Mesodermal cell (in vitro differentiated cells): ENCODE measurements at regions not wholly inside any gene's neighbourhood (a gene's known extent, or its start where the extent isn't known, plus 50 kb on each side); places are given as distances from the start of the nearest gene placed in this dataset.

Source experiments
- H3K27ac ChIP-seq: 2 replicates; pipeline ENCODE4 v1.7.0; 2013; ENCODE audit warnings: mild to moderate bottlenecking, low read depth, low read length, moderate library complexity; ENCODE audit not compliant: severe bottlenecking
- H3K36me3 ChIP-seq: 2 replicates; pipeline ENCODE4 v1.7.1; 2013; ENCODE audit warnings: mild to moderate bottlenecking, low read length, moderate library complexity; ENCODE audit not compliant: control insufficient read depth, insufficient read depth
- H3K4me1 ChIP-seq: one replicate; pipeline ENCODE4 v1.7.1; 2013; ENCODE audit warnings: mild to moderate bottlenecking, low read length; ENCODE audit not compliant: insufficient read depth, control insufficient read depth, poor library complexity, severe bottlenecking
- H3K4me3 ChIP-seq: 2 replicates; pipeline ENCODE4 v1.7.0; 2013; ENCODE audit warnings: low read length, control low read depth, mild to moderate bottlenecking; ENCODE audit not compliant: insufficient read depth, poor library complexity, severe bottlenecking; ENCODE audit errors: extremely low read depth
- H3K9me3 ChIP-seq: 2 replicates; pipeline ENCODE4 v1.7.1; 2013; ENCODE audit warnings: mild to moderate bottlenecking, low read length, moderate library complexity; ENCODE audit not compliant: control insufficient read depth
- whole genome bisulfite sequencing, 2 experiments: methylation state at CpG; one replicate each; pipeline ENCODE4 v1.1.5; 2013; ENCODE audit warnings: missing lambda C conversion rate in 2 of 2; ENCODE audit not compliant: insufficient coverage in 2 of 2; 5-methylcytosine and 5-hydroxymethylcytosine counted together

DNA sequence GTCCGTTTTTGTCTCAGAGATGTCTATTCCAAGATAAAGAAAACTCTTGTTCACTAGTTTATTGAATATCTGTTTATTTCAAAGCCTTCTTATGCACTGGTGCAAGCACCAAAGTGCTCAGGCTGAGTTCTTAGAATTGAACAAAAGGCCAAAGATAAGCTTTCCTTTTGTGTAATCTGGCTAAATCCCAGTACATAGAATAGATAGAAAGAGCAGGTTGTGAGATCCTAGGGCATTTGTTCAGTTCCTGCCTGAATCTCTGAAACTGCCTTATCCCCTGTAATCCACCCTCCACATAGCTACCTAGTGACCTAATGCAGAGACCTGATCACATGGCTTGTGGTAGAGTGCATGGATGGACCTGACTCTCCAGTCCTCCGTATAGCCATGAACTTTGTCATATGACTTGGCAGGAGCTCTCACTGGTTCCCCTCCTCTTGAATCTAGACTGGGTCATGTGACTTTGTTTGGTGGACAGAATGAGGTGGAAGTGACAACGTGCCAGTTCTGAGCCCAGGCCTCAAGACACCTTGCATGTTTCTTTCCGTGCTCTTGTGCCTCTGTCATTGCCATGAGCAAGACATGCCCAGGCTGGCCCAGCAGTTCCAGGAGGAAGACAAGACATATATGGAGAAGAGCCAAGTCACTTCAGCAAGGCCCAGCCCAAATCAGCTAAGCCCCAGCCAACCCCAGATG lies 139.3 kb upstream of the SHB start:
- H3K36me3 ChIP-seq = no peaks in the 10 kb centered on the region
- no peaks in the 10 kb centered on the region for H3K9me3 ChIP-seq
- WGBS, 2 experiments = 83 to 100% methylated on average over 1 to 4 of the region's 4 CpGs
- H3K4me3 ChIP-seq = no peak overlapping the region
- H3K4me1 ChIP-seq = no peaks in the 10 kb centered on the region
- H3K27ac ChIP-seq = no peak overlapping the region

GRCh38 chr9:38207247-38207778 lies 138.3 kb upstream of the SHB start:
- 44 to 50% methylated on average over 2 of the region's 3 CpGs for WGBS, 2 experiments
- H3K27ac ChIP-seq = no peak overlapping the region
- H3K4me3 ChIP-seq = no peak overlapping the region
- no peaks in the 10 kb centered on the region for H3K4me1 ChIP-seq
- no peaks in the 10 kb centered on the region for H3K9me3 ChIP-seq
- H3K36me3 ChIP-seq = no peaks in the 10 kb centered on the region

DNA sequence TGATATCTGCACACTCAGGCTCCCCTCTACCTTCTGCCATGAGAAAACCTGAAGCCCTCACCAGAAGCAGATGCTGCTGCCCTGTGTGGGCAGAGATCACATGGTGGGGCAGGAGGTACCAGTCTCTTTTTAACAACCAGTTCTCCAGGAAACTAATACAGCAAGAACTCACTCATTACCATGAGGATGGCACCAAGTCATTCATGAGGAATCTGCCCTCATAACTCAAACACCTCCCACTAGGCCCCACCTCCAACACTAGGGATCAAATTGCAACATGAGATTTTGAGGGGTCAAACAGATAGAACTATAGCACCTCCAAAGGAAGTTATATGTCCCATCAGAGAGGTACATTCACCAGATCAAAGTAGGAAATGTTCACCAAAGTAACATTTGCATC lies 136.3 kb upstream of the SHB start:
- Histone ChIP-seq H3K27ac (no peak overlapping the region), H3K9me3 (no peaks in the 10 kb centered on the region), H3K4me1 (no peaks in the 10 kb centered on the region), H3K36me3 (no peaks in the 10 kb centered on the region), H3K4me3 (no peak overlapping the region)

GRCh38 chr9:38202336-38202938 lies 133.4 kb upstream of the SHB start:
- Histone ChIP-seq H3K27ac (no peak overlapping the region), H3K4me1 (no peaks in the 10 kb centered on the region), H3K4me3 (no peak overlapping the region), H3K9me3 (no peaks in the 10 kb centered on the region), H3K36me3 (no peaks in the 10 kb centered on the region)
- WGBS, 2 experiments = 33 to 53% methylated on average over 3 to 4 of the region's 7 CpGs

DNA sequence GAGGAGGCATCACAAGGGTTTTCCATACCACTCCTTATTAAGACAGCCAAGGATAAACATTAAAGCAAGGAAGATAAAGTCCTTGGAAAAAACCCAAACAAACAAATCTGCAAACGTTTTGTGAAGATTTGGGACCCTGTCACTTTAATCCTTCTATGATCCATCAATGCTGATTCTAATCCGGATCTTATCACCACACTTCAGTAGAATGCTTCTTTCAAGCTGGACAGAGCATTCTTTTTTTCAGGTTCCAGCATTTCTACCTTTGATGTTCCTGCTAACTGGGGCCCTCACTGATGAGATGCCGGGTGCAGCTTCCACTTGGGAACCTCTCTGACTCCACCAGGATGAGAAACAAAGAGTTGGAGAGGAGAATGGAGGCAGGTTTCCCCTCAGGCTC lies 132.8 kb upstream of the SHB start:
- Histone ChIP-seq H3K4me1 (no peaks in the 10 kb centered on the region), H3K27ac (no peak overlapping the region), H3K4me3 (no peak overlapping the region), H3K36me3 (no peaks in the 10 kb centered on the region), H3K9me3 (no peaks in the 10 kb centered on the region)
- WGBS, 2 experiments = 65 to 72% methylated on average over 2 to 3 of the region's 3 CpGs

DNA sequence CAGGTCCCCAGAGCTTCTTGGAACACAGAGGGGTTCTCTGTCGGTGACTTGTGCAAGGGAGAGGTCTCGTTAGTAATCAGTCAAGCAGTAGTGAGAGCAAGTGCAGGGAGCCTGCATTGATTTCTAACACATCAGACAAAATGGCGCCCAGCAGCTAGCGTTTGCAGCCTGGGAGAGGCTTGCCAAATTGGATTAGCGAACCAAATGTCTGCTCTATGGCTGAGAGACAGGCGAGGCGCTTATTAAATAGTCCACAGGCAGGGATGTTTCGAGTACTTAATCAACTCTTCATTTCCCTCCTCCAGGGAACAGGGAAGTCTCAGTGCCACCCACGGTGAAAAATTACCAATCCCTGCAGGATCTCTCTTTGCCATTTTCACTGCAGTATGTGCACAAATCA lies 131.4 kb upstream of the SHB start:
- H3K4me1 ChIP-seq = no peaks in the 10 kb centered on the region
- no peaks in the 10 kb centered on the region for H3K36me3 ChIP-seq
- H3K4me3 ChIP-seq = no peak overlapping the region
- no peak overlapping the region for H3K27ac ChIP-seq
- 80 to 85% methylated on average over 7 to 8 of the region's 9 CpGs for WGBS, 2 experiments
- H3K9me3 ChIP-seq = no peaks in the 10 kb centered on the region

GRCh38 chr9:38198140-38198539 lies 129.1 kb upstream of the SHB start:
- no peaks in the 10 kb centered on the region for H3K36me3 ChIP-seq
- H3K4me1 ChIP-seq = no peaks in the 10 kb centered on the region
- 89 to 93% methylated on average over 6 of the region's 6 CpGs for WGBS, 2 experiments
- H3K27ac ChIP-seq = no peak overlapping the region
- H3K4me3 ChIP-seq = no peak overlapping the region
- H3K9me3 ChIP-seq = no peaks in the 10 kb centered on the region

DNA sequence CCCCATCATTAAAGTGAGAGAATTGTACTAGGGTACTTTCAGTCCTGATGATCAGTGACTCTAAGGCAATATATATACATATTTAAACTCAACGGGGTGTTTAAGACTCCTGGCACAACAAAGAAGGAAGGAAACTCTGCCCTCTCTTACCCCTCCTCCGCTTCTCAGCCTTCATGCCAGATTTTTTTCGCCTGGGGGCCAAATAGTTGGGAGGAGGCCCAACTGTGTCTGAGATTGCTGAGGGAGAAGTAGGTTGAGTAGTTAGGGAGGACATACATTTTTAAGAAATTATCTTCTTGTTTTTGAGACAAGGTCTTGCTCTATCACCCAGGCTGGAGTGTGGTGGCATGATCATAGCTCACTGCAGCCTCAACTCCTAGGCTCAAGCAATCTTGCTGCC lies 127.7 kb upstream of the SHB start:
- whole genome bisulfite sequencing, 2 experiments = no CpG with 5 or more reads among the region's 3 CpGs
- H3K4me3 ChIP-seq = no peak overlapping the region
- H3K36me3 ChIP-seq = no peaks in the 10 kb centered on the region
- no peaks in the 10 kb centered on the region for H3K4me1 ChIP-seq
- no peak overlapping the region for H3K27ac ChIP-seq
- H3K9me3 ChIP-seq = no peaks in the 10 kb centered on the region

- no peak overlapping the region for H3K27ac ChIP-seq
- H3K4me3 ChIP-seq = no peak overlapping the region
- H3K4me1 ChIP-seq = no peaks in the 10 kb centered on the region
- H3K9me3 ChIP-seq = no peaks in the 10 kb centered on the region
- H3K36me3 ChIP-seq = no peaks in the 10 kb centered on the region
- WGBS, 2 experiments = 68 to 81% methylated on average over 6 to 7 of the region's 7 CpGs
Measured at GRCh38 chr9:38195737-38196161, 126.7 kb upstream of the SHB start.

DNA sequence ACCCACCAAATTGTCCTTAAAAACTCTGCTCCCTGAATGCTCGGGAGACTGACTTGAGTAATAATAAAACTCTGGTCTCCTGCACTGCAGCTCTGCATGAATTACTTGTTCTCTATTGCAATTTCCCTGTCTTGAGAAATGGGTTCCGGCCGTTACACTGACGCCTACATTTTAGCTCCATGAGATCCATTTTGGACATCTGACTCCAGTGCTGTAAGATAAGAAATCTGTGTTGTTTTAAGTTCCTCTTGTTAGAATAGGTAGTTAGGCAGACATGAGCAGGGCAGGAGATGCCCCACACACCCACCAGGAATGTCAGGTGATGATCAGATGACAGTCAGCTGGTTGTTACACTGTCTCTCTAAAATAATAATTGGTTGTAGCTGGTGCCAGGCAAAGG lies 125.8 kb upstream of the SHB start:
- Histone ChIP-seq H3K27ac (no peak overlapping the region), H3K36me3 (no peaks in the 10 kb centered on the region), H3K4me1 (no peaks in the 10 kb centered on the region), H3K9me3 (no peaks in the 10 kb centered on the region), H3K4me3 (no peak overlapping the region)
- 92 to 95% methylated on average over 4 of the region's 4 CpGs for WGBS, 2 experiments

- 77% methylated on average over 2 of the region's 4 CpGs; no CpG with 5 or more reads in 1 of the 2 experiments for WGBS, 2 experiments
- Histone ChIP-seq H3K9me3 (no peaks in the 10 kb centered on the region), H3K4me1 (no peaks in the 10 kb centered on the region), H3K27ac (no peak overlapping the region), H3K36me3 (no peaks in the 10 kb centered on the region), H3K4me3 (no peak overlapping the region)
Measured at GRCh38 chr9:38192731-38193265, 123.8 kb upstream of the SHB start.
